GM10847 (cell line): ENCODE measurements at regions not wholly inside any gene's neighbourhood (a gene's known extent, or its start where the extent isn't known, plus 50 kb on each side); places are given as distances from the start of the nearest gene placed in this dataset.

Experiments
- POLR2A ChIP-seq: IDR thresholded peaks from 2 replicates; pipeline ENCODE4 v1.6.1; 2011; ENCODE audit not compliant: insufficient read length; ENCODE audit errors: extremely low read depth

- TF ChIP-seq POLR2A = no peak
These were observed 242.8 kb upstream of the TLE3 start for GRCh38 chr15:70340494-70340870.

GRCh38 chr15:70339571-70340493, 242.1 kb upstream of the TLE3 start:
- TF ChIP-seq POLR2A = no peak

- TF ChIP-seq POLR2A = no peak
These were observed 239.8 kb upstream of the TLE3 start for GRCh38 chr15:70337277-70338186.

- no peak for TF ChIP-seq POLR2A
These were observed 238.8 kb upstream of the TLE3 start for GRCh38 chr15:70336425-70337009.

- TF ChIP-seq POLR2A = no peak
These were observed 236.6 kb upstream of the TLE3 start for GRCh38 chr15:70334286-70334685.

GRCh38 chr15:70329179-70329578, 231.5 kb upstream of the TLE3 start:
- TF ChIP-seq POLR2A = no peak

GRCh38 chr15:70328679-70329115, 231.0 kb upstream of the TLE3 start:
- no peak for TF ChIP-seq POLR2A

- TF ChIP-seq POLR2A = no peak
These were observed 230.3 kb upstream of the TLE3 start for GRCh38 chr15:70327856-70328678.

- no peak for TF ChIP-seq POLR2A
These were observed 229.7 kb upstream of the TLE3 start for GRCh38 chr15:70327328-70327855.

- TF ChIP-seq POLR2A = no peak
These were observed 226.6 kb upstream of the TLE3 start for GRCh38 chr15:70324001-70324974.

GRCh38 chr15:70323111-70323851, 225.6 kb upstream of the TLE3 start:
- TF ChIP-seq POLR2A = no peak

GRCh38 chr15:70322051-70322668, 224.4 kb upstream of the TLE3 start:
- no peak for TF ChIP-seq POLR2A
